NCI-H2081 treated with DMSO at 0.1 percent for 48 hours (cell line): ENCODE measurements at regions not wholly inside any gene's neighbourhood (a gene's known extent, or its start where the extent isn't known, plus 50 kb on each side); places are given as distances from the start of the nearest gene placed in this dataset.

ENCODE experiments used
- DNase-seq: peaks from one replicate; lab custom pipeline; 2025; lab: John Stamatoyannopoulos, UW

GRCh38 chr10:118537623-118538022, 57.8 kb downstream of the PRLHR start:
- no peak for DNase-seq

GRCh38 chr10:118534136-118534535, 61.3 kb downstream of the PRLHR start:
- DNase-seq: no peak

DNA sequence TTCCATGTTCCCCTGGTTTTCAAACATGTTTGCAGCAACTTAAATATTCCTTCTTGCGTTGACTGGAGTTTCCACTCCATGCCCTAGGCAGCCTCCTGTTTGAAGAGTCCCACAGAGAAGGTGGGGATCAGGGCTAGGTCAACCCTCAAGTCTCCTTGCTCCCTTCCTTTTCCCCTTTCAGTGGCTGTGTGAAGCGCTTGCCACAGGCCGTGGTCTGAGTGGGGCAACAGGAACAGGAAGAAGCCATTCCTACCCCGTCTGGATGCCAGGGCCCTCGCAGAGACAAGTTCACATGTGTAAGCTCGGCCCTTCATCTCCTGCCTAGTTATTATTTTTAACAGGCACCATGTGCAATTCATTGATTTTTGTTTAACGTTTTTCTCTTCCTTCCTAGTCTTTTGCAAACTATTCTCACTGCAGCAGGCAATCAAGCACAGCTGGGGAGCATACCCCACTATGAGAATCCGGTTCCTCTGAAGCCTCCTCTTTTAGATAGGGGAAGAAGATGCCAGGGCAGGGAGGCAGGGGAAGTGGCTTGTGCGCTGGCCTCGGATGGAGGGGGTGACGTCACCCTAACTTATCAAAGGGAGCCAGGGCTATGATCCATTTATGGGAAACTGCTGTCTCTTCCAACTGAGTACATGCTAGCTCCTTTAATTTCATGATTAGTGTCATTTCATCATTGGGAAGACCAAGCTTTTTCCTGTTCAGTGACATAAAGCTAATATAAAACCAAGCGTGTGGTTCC, 64.2 kb downstream of the PRLHR start:
- DNase-seq: no peak

DNA sequence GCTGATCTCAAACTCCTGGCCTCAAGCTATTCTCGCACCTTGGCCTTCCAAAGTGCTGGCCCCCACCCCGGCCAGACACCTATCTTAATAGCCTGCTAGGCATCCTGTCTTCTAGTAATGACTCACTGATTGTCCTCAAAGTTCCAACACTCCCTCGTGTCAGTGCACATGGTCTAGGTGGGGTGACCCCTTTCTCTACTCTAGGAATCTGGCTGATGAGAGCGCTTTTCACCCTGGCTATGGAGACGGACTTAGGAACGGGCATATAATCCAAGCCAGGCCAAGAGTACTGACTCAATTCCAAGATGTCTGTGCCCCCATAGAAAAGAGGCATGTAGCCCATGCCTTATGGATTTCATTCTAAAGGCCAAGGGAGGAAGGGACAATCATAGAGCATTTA, 67.0 kb downstream of the PRLHR start:
- no peak for DNase-seq

GRCh38 chr10:118523775-118524174, 71.7 kb downstream of the PRLHR start:
- DNase-seq: no peak

- no peak for DNase-seq
These were observed 72.5 kb downstream of the PRLHR start for GRCh38 chr10:118522791-118523498.

GRCh38 chr10:118521415-118522117, 73.9 kb downstream of the PRLHR start:
- DNase-seq: no peak

GRCh38 chr10:118520116-118520742, 75.2 kb downstream of the PRLHR start:
- DNase-seq: no peak

GRCh38 chr10:118518095-118518494, 77.4 kb downstream of the PRLHR start:
- no peak for DNase-seq

DNA sequence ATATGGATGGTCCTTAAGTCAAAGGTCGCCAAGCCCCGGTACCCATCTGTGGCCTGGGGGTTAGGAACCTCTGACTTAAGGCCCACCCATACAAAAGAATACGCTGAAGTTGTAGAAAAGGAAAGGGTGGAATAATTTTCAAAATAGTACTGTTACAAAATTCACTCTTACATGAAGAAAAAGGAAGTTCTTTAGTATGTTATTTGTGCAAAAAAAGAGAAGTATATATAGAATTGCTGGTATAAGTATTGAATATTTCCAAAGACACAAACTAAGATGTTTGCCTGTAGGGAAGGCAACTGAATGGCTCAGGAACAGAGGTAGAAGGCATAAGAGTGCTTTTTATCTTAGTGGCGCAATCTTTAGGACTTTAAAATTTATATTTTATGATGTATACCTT, 78.7 kb downstream of the PRLHR start:
- no peak for DNase-seq

- no peak for DNase-seq
These were observed 82.3 kb downstream of the PRLHR start for GRCh38 chr10:118513174-118513573.

- DNase-seq: no peak
These were observed 83.7 kb downstream of the PRLHR start for GRCh38 chr10:118511711-118512110.

GRCh38 chr10:118508863-118509262, 86.6 kb downstream of the PRLHR start:
- DNase-seq: no peak

DNA sequence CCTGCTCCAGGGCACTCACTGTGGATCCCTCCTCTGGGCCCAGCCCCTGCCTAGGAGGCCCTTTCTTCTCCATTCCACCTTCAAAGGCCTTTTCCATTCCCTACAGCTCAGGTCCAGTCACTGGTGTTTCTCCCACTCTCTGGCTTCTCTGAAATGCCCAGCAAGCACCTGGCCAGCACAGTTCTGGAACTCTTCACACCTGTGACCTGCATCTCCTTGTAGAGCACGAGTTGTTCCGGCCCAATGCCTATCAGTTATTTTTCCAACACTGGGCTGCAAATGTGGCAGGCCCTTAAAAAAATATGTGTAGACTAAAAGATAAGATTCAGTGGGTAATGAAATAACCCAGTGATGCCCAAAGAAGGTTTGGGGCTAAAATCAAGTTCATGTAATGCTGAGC, 87.1 kb downstream of the PRLHR start:
- DNase-seq: no peak

- no peak for DNase-seq
These were observed 88.5 kb downstream of the PRLHR start for GRCh38 chr10:118506671-118507590.

GRCh38 chr10:118505363-118505762, 90.1 kb downstream of the PRLHR start:
- DNase-seq: no peak

- DNase-seq: no peak
These were observed 90.8 kb downstream of the PRLHR start for GRCh38 chr10:118504467-118505205.

- no peak for DNase-seq
These were observed 91.4 kb downstream of the PRLHR start for GRCh38 chr10:118504044-118504443.

- no peak for DNase-seq
These were observed 92.3 kb downstream of the PRLHR start for GRCh38 chr10:118503192-118503591.

- no peak for DNase-seq
These were observed 93.6 kb downstream of the PRLHR start for GRCh38 chr10:118501637-118502440.
